ENCODE measurements at regions not wholly inside any gene's neighbourhood (a gene's known extent, or its start where the extent isn't known, plus 50 kb on each side); places are given as distances from the start of the nearest gene placed in this dataset.
"Not testable (repeated sequence)": the region's sequence is repeated elsewhere in the genome, so short reads cannot be mapped to it uniquely, and the experiment has no call there.

GRCh38 chr4:82301390-82301789, 72.4 kb downstream of the HNRNPD start:
- POLR2A ChIA-PET; CTCF ChIA-PET; H3K4me1 Mint-ChIP-seq (ENCODE audit: low read depth); H3K4me3 Mint-ChIP-seq; ATAC-seq; H3K9me3 Mint-ChIP-seq (ENCODE audit: insufficient read depth); H3K36me3 Mint-ChIP-seq (ENCODE audit: low read depth); H3K27ac Mint-ChIP-seq; DNase-seq: not testable (repeated sequence)
- H3K27me3 Mint-ChIP-seq (ENCODE audit: low read depth): peaks cover 21% of the 10 kb centered on the region

- ATAC-seq (peak; percentile 93), DNase-seq (peak; percentile 72)
- CTCF ChIA-PET: no interaction called here
- POLR2A ChIA-PET: no interaction called here
- peaks cover 19% of the 10 kb centered on the region for H3K27me3 Mint-ChIP-seq (ENCODE audit: low read depth)
- peak overlapping the region; percentile 25 for H3K27ac Mint-ChIP-seq
- no peaks in the 10 kb centered on the region for H3K9me3 Mint-ChIP-seq (ENCODE audit: insufficient read depth)
- peaks cover 4% of the 10 kb centered on the region for H3K36me3 Mint-ChIP-seq (ENCODE audit: low read depth)
- H3K4me1 Mint-ChIP-seq (ENCODE audit: low read depth): peaks cover 13% of the 10 kb centered on the region
- peak overlapping the region; percentile 16 for H3K4me3 Mint-ChIP-seq
These were observed 80.5 kb downstream of the HNRNPD start for GRCh38 chr4:82293304-82293703.

- peaks cover 25% of the 10 kb centered on the region for H3K27me3 Mint-ChIP-seq (ENCODE audit: low read depth)
- POLR2A ChIA-PET: no interaction called here
- H3K4me3 Mint-ChIP-seq: no peak overlapping the region
- peaks cover 4% of the 10 kb centered on the region for H3K36me3 Mint-ChIP-seq (ENCODE audit: low read depth)
- H3K9me3 Mint-ChIP-seq (ENCODE audit: insufficient read depth): no peaks in the 10 kb centered on the region
- no peak for ATAC-seq
- no peak overlapping the region for H3K27ac Mint-ChIP-seq
- peaks cover 14% of the 10 kb centered on the region for H3K4me1 Mint-ChIP-seq (ENCODE audit: low read depth)
- DNase-seq: no peak
- CTCF ChIA-PET: no interaction called here
These were observed 86.1 kb downstream of the HNRNPD start for GRCh38 chr4:82287720-82288119.

GRCh38 chr4:82284858-82285805, 88.7 kb downstream of the HNRNPD start:
- ATAC-seq (peak; percentile 99), DNase-seq (peak; percentile 99)
- Mint-ChIP-seq H3K4me1 (ENCODE audit: low read depth) (peaks cover 11% of the 10 kb centered on the region), H3K4me3 (peak overlapping the region; percentile 74), H3K27me3 (ENCODE audit: low read depth) (peaks cover 21% of the 10 kb centered on the region), H3K9me3 (ENCODE audit: insufficient read depth) (no peaks in the 10 kb centered on the region), H3K36me3 (ENCODE audit: low read depth) (no peaks in the 10 kb centered on the region), H3K27ac (peak overlapping the region; percentile 81)
- POLR2A ChIA-PET: no interaction called here
- CTCF ChIA-PET: interaction anchor here (0.7 to 2.7 kb wide), 19 partner anchors 9 to 818 kb away, joined by 3 to 17 read pairs (median 4); partner anchors contain the start of gene HNRNPD

GRCh38 chr4:82284475-82284857, 89.3 kb downstream of the HNRNPD start:
- ChIA-PET POLR2A (no interaction called here), CTCF (interaction anchor here (0.8 to 2.7 kb wide), 17 partner anchors 8 to 817 kb away, joined by 3 to 17 read pairs (median 5); partner anchors contain the start of gene HNRNPD)
- ATAC-seq: no peak
- DNase-seq: no peak
- Mint-ChIP-seq H3K36me3 (ENCODE audit: low read depth) (no peaks in the 10 kb centered on the region), H3K4me1 (ENCODE audit: low read depth) (peaks cover 11% of the 10 kb centered on the region), H3K4me3 (peak overlapping the region; percentile 74), H3K27me3 (ENCODE audit: low read depth) (peaks cover 21% of the 10 kb centered on the region), H3K27ac (peak overlapping the region; percentile 81), H3K9me3 (ENCODE audit: insufficient read depth) (no peaks in the 10 kb centered on the region)

GRCh38 chr4:82282875-82283274, 90.9 kb downstream of the HNRNPD start:
- H3K4me1 Mint-ChIP-seq (ENCODE audit: low read depth): peaks cover 11% of the 10 kb centered on the region
- no peak for ATAC-seq
- ChIA-PET CTCF (interaction anchor here (1.1 kb wide), 1 partner anchor 15 kb away, joined by 5 read pairs; no protein-coding TSS in a partner anchor), POLR2A (no interaction called here)
- no peak for DNase-seq
- H3K27ac Mint-ChIP-seq: no peak overlapping the region
- no peaks in the 10 kb centered on the region for H3K9me3 Mint-ChIP-seq (ENCODE audit: insufficient read depth)
- no peaks in the 10 kb centered on the region for H3K36me3 Mint-ChIP-seq (ENCODE audit: low read depth)
- H3K27me3 Mint-ChIP-seq (ENCODE audit: low read depth): peaks cover 32% of the 10 kb centered on the region
- H3K4me3 Mint-ChIP-seq: no peak overlapping the region

GRCh38 chr4:82279550-82279949, 94.2 kb downstream of the HNRNPD start:
- H3K27ac Mint-ChIP-seq; POLR2A ChIA-PET; CTCF ChIA-PET; H3K36me3 Mint-ChIP-seq (ENCODE audit: low read depth); H3K4me1 Mint-ChIP-seq (ENCODE audit: low read depth); DNase-seq; H3K4me3 Mint-ChIP-seq; H3K9me3 Mint-ChIP-seq (ENCODE audit: insufficient read depth); ATAC-seq: not testable (repeated sequence)
- H3K27me3 Mint-ChIP-seq (ENCODE audit: low read depth): peaks cover 34% of the 10 kb centered on the region

GRCh38 chr4:82276332-82276640, 97.5 kb downstream of the HNRNPD start:
- no peaks in the 10 kb centered on the region for H3K36me3 Mint-ChIP-seq (ENCODE audit: low read depth)
- H3K9me3 Mint-ChIP-seq (ENCODE audit: insufficient read depth): no peaks in the 10 kb centered on the region
- ChIA-PET CTCF (interaction anchor here (1.4 to 2.3 kb wide), 2 partner anchors 8 to 81 kb away, joined by 4 to 13 read pairs; no protein-coding TSS in a partner anchor), POLR2A (no interaction called here)
- no peak overlapping the region for H3K27ac Mint-ChIP-seq
- no peak overlapping the region for H3K4me3 Mint-ChIP-seq
- peaks cover 29% of the 10 kb centered on the region for H3K27me3 Mint-ChIP-seq (ENCODE audit: low read depth)
- H3K4me1 Mint-ChIP-seq (ENCODE audit: low read depth): peaks cover 4% of the 10 kb centered on the region
- ATAC-seq (no peak), DNase-seq (no peak)

- CTCF ChIA-PET: interaction anchor here (0.6 to 2.3 kb wide), 3 partner anchors 9 to 81 kb away, joined by 3 to 13 read pairs (median 4); no protein-coding TSS in a partner anchor
- no peaks in the 10 kb centered on the region for H3K36me3 Mint-ChIP-seq (ENCODE audit: low read depth)
- peaks cover 4% of the 10 kb centered on the region for H3K4me1 Mint-ChIP-seq (ENCODE audit: low read depth)
- POLR2A ChIA-PET: no interaction called here
- H3K27ac Mint-ChIP-seq: no peak overlapping the region
- H3K9me3 Mint-ChIP-seq (ENCODE audit: insufficient read depth): no peaks in the 10 kb centered on the region
- DNase-seq (no peak), ATAC-seq (no peak)
- H3K4me3 Mint-ChIP-seq: no peak overlapping the region
- peaks cover 29% of the 10 kb centered on the region for H3K27me3 Mint-ChIP-seq (ENCODE audit: low read depth)
These were observed 98.1 kb downstream of the HNRNPD start for GRCh38 chr4:82275431-82276331.

- not testable (repeated sequence) for H3K4me1 Mint-ChIP-seq (ENCODE audit: low read depth)
These were observed 99.1 kb downstream of the HNRNPD start for GRCh38 chr4:82274700-82275099.

GRCh38 chr4:82272523-82272922, 101.3 kb downstream of the HNRNPD start:
- H3K36me3 Mint-ChIP-seq (ENCODE audit: low read depth); H3K9me3 Mint-ChIP-seq (ENCODE audit: insufficient read depth); POLR2A ChIA-PET; CTCF ChIA-PET; H3K27ac Mint-ChIP-seq; ATAC-seq; H3K4me3 Mint-ChIP-seq; DNase-seq: not testable (repeated sequence)
- H3K27me3 Mint-ChIP-seq (ENCODE audit: low read depth): peaks cover 15% of the 10 kb centered on the region
- H3K4me1 Mint-ChIP-seq (ENCODE audit: low read depth): peaks cover 15% of the 10 kb centered on the region

More at GRCh38 chr4:82274700-82275099, 99.1 kb downstream of the HNRNPD start:
- ATAC-seq; H3K9me3 Mint-ChIP-seq (ENCODE audit: insufficient read depth); H3K36me3 Mint-ChIP-seq (ENCODE audit: low read depth); H3K27ac Mint-ChIP-seq; H3K4me3 Mint-ChIP-seq; DNase-seq; POLR2A ChIA-PET: not testable (repeated sequence)
- CTCF ChIA-PET: interaction anchor here (2.3 kb wide), 1 partner anchor 10 kb away, joined by 13 read pairs; no protein-coding TSS in a partner anchor
- H3K27me3 Mint-ChIP-seq (ENCODE audit: low read depth): peaks cover 29% of the 10 kb centered on the region

Data from activated CD8-positive, alpha-beta T cell treated with anti-CD3 and anti-CD28 coated beads, Interleukin-2, amount 10 ng/mL, durations not matched to agents 7 days and 5 days (primary cell).